GM19035 (cell line): ENCODE measurements at regions not wholly inside any gene's neighbourhood (a gene's known extent, or its start where the extent isn't known, plus 50 kb on each side); places are given as distances from the start of the nearest gene placed in this dataset.

ENCODE experiments used
- ATAC-seq: cut with Tn5 transposase; IDR thresholded peaks from one replicate; pipeline ENCODE4 v1.9.1; 2021; ENCODE audit not compliant: unreplicated experiment

- no peak for ATAC-seq
Measured at GRCh38 chr10:7027913-7028808, 382.7 kb downstream of the SFMBT2 start.

- no peak for ATAC-seq
Measured at GRCh38 chr10:7027237-7027912, 383.5 kb downstream of the SFMBT2 start.

- ATAC-seq, result no peak
Measured at GRCh38 chr10:7026818-7027217, 384.0 kb downstream of the SFMBT2 start.

- no peak for ATAC-seq
Measured at GRCh38 chr10:7025296-7025695, 385.5 kb downstream of the SFMBT2 start.

GRCh38 chr10:7015457-7015856 lies 395.4 kb downstream of the SFMBT2 start:
- no peak for ATAC-seq

- ATAC-seq, result no peak
Measured at GRCh38 chr10:7014721-7015120, 396.1 kb downstream of the SFMBT2 start.

GRCh38 chr10:7011994-7012393 lies 398.8 kb downstream of the SFMBT2 start:
- ATAC-seq, result no peak

- ATAC-seq, result no peak
Measured at GRCh38 chr10:7008645-7009044, 402.2 kb downstream of the SFMBT2 start.

GRCh38 chr10:7007600-7008190 lies 403.1 kb downstream of the SFMBT2 start:
- ATAC-seq, result no peak

- ATAC-seq, result no peak
Measured at GRCh38 chr10:7006566-7006965, 404.3 kb downstream of the SFMBT2 start.

GRCh38 chr10:7003831-7004395 lies 406.9 kb downstream of the SFMBT2 start:
- ATAC-seq, result no peak

- ATAC-seq, result no peak
Measured at GRCh38 chr10:7000061-7000460, 410.8 kb downstream of the SFMBT2 start.

- ATAC-seq, result no peak
Measured at GRCh38 chr10:6999232-6999925, 411.5 kb downstream of the SFMBT2 start.

- no peak for ATAC-seq
Measured at GRCh38 chr10:6997509-6997908, 413.3 kb downstream of the SFMBT2 start.

- ATAC-seq, result no peak
Measured at GRCh38 chr10:6996431-6996830, 414.4 kb downstream of the SFMBT2 start.

GRCh38 chr10:6995831-6996230 lies 415.0 kb downstream of the SFMBT2 start:
- ATAC-seq, result no peak

GRCh38 chr10:6995341-6995740 lies 415.3 kb upstream of the PRKCQ start:
- ATAC-seq, result no peak

- no peak for ATAC-seq
Measured at GRCh38 chr10:6990891-6991290, 410.8 kb upstream of the PRKCQ start.

GRCh38 chr10:6988654-6989053 lies 408.6 kb upstream of the PRKCQ start:
- no peak for ATAC-seq

GRCh38 chr10:6987536-6987945 lies 407.5 kb upstream of the PRKCQ start:
- ATAC-seq, result no peak

GRCh38 chr10:6986927-6987326 lies 406.9 kb upstream of the PRKCQ start:
- no peak for ATAC-seq
